ENCODE measurements at regions not wholly inside any gene's neighbourhood (a gene's known extent, or its start where the extent isn't known, plus 50 kb on each side); places are given as distances from the start of the nearest gene placed in this dataset.

- no peak for DNase-seq
These were observed 219.9 kb downstream of the SPRY2 start for GRCh38 chr13:80121038-80121437.

- DNase-seq = no peak
These were observed 222.4 kb downstream of the SPRY2 start for GRCh38 chr13:80118506-80118905.

- no peak for DNase-seq
These were observed 222.8 kb downstream of the SPRY2 start for GRCh38 chr13:80118099-80118498.

GRCh38 chr13:80117515-80117914 lies 223.4 kb downstream of the SPRY2 start:
- no peak for DNase-seq

DNA sequence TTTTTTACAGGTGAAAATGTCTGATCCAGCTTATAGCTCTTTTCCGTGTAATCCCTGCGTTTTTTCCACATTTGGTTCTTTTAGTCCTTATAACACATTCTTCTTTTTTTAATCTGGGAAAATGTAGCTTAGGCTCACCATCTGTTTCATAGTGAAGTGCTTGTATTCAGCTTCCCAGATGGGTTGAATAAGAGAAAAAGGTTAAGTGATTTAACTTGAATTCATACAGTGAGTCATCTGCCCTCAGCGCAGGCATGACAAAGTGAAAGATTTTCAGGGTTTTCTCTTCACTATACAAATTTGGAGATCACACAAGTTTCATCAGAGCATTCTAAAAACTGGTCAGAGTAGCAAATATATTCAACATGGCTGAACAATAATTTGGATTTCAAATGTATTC lies 224.8 kb downstream of the SPRY2 start:
- DNase-seq = no peak

GRCh38 chr13:80115616-80116015 lies 225.3 kb downstream of the SPRY2 start:
- no peak for DNase-seq

- DNase-seq = no peak
These were observed 227.0 kb downstream of the SPRY2 start for GRCh38 chr13:80113714-80114454.

DNA sequence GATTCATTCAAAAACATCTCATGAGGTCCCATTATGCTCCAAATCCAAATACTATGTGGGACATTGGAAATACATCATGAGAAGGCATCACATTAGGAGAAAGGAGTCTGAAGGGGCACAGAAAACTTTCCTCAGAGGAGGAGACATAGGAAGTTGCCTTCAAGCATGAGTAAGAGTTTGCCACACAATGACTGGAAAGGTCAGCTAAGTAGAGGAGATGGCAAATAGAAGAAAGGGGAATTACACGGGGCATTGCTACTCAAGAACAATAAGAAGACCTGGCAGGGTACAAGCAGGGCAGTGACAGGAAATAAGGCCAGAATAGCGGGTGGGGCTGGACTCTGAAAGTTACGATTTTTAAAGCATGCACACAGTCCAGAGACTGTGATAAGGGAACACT lies 231.6 kb downstream of the SPRY2 start:
- DNase-seq = no peak

GRCh38 chr13:80105350-80105749 lies 235.6 kb downstream of the SPRY2 start:
- DNase-seq = no peak

- no peak for DNase-seq
These were observed 239.9 kb downstream of the SPRY2 start for GRCh38 chr13:80101040-80101439.

GRCh38 chr13:80100636-80101035 lies 240.3 kb downstream of the SPRY2 start:
- no peak for DNase-seq

GRCh38 chr13:80097561-80097960 lies 243.4 kb downstream of the SPRY2 start:
- DNase-seq = no peak

DNA sequence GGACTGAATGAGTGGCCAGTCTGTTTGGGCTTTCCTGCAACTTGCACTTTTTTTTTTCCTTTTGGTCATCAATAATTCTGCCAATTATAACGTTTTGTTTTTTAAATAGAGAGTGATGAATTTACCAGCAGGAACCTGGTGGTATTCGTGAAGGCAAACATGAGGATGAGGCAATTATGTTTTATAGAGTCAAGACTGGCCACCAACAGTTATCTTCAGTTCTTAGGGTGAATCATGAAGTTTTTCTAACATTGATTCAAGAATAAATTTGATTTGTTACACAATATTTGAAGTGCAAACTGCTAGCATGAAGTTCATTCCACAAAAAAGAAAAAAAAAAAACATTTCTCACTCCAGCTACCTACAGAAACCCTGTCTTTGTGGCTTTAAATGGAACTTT lies 244.5 kb downstream of the SPRY2 start:
- no peak for DNase-seq

DNA sequence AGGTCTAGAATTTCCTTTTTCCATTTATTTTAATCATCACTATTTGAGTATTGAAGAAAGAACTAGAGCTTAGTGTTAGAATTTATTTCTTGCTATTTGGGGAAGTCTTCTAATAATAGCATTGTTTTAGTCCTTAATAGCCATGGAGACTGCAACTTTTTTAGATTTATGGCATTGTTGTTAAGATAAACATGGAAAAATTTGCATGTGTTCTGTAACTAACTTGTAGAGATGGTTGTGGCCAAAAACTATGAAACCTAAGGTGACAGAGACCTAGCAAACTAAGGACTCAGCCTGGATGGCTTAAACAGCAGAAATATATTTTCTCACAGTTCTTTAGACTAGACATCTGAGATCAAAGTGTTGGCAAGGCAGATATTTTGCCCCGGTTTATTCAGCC lies 246.4 kb downstream of the SPRY2 start:
- no peak for DNase-seq

- DNase-seq = no peak
These were observed 247.0 kb downstream of the SPRY2 start for GRCh38 chr13:80093888-80094287.

GRCh38 chr13:80086304-80086721 lies 254.6 kb downstream of the SPRY2 start:
- DNase-seq = no peak

GRCh38 chr13:80083853-80084676 lies 256.9 kb downstream of the SPRY2 start:
- DNase-seq = peak in 1 of 2 experiments; percentile 37

DNA sequence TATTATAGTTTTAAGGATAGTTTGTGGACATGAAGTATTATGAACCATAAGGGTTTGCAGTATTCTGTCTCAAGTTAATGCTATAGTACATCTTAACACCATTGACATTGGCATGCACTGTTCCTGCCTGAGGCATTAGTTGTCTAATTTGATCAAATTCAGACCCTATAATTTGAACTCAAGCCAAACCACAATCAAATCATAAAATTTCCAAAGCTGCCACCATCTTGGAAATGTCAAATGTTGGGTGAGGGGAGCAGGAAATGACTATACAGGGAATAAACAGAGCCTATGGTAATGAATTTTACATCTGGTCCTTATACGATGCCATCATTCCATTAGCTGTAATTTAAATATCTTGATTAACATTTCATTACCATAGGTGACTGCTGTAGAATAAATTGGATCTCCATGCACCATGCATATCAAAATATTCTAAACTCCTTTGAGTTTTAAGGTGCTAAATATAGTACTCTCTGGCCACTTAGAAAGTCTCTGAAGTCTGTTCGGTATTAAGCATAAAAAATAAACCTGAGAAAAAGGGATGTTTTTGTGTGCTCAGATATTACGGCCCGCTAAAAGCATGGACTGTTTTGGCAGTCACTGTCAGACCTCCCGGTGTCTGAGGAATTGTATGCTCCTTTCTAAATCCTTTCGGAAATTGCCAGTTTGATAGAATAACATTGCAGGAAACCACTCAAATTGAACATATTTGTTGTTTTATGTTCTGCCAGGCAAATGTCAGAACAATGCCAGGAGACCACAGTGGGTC lies 257.7 kb downstream of the SPRY2 start:
- DNase-seq = no peak

DNA sequence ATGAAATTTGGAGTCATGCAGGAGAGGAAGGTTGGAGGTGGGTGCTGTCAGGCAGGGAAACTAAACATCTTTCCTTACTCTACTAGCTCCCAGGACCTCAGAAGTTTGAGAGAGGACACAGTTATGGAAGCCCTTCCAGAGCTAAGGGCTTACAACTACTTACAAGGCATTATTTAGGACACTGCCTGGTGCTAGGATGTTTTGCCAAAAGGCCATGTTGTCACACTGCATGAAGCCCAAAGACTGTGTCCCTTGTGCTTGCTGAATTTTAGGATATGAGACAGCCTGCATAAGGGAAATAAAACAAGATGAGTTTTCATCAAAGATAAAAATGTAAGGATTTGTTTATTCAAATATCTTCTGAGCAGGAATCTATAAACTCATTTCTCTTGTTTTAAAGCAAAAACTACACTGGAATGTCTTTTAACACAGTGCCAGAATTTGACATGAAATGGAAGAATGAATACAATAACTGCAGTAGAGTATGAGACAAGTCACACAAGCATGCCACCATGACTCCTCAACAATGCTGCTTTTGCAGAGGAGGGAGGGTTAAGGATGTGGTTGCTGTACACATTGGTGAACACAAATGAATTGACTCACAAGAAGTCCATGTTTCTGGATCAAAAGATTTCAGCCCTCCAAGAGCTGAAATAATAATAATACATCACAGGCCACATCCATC lies 258.4 kb downstream of the SPRY2 start:
- DNase-seq = no peak

- DNase-seq = no peak
These were observed 266.1 kb downstream of the SPRY2 start for GRCh38 chr13:80074811-80075210.

DNA sequence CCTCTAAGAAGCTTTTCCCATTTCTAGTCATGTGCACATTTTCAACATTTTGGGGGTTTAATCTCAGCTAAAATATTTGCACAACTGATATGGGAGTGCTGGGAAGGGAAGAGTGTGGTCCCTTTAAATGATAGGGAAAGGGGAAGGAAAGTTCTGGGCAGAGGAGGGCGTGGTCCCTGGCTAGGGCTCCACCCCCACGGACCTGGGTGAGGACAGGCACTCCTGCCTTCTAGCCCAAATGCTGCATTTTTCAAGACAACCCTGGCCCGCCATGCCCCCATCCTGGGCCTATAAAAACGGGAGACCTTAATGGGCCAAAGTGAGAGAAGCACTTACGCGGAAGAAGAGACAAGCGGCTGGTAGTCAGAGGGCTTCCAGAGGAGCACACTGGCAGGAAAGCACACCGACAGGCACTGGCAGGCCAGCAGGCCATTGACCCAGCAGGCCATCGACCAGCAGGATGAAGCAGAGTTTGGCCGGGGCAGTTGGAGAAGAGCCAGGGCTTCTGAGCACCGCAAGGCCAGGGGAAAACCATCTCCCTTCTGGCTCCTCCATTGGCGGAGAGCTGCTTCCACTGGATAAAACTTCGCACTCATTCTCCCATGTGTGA lies 266.7 kb downstream of the SPRY2 start:
- no peak for DNase-seq

DNA sequence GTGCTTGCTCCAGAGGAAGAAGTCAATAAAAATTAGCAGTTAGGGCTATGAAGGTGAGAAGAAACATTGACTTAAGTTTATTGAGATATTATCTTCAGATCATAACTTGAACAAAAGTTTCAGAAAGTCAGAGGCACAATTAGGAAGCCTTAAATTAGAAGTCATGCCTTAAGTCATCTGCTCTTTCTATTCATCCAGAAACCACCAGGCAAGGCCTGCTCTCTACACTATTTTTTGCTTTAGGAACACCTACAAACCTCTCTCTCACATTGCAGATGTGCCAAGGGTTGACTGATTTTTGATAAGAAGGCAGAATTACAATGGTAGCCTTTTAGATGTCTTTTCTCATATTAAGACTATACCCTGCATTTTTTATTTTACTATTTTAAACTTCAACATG lies 268.7 kb downstream of the SPRY2 start:
- no peak for DNase-seq
